Astrocyte (in vitro differentiated cells and primary cell): ENCODE measurements at regions not wholly inside any gene's neighbourhood (a gene's known extent, or its start where the extent isn't known, plus 50 kb on each side); places are given as distances from the start of the nearest gene placed in this dataset.

Experiments
- EZH2 ChIP-seq: IDR thresholded peaks from 2 replicates; pipeline ENCODE4 v1.6.1; 2012; ENCODE audit warnings: mild to moderate bottlenecking, low read length, inconsistent platforms; ENCODE audit not compliant: insufficient read depth
- TF ChIP-seq, protein P1 (sequence below): IDR thresholded peaks from 2 replicates; pipeline ENCODE4 v1.5.1; 2011; ENCODE audit warnings: low read depth, mild to moderate bottlenecking, inconsistent platforms, low read length, moderate library complexity; ENCODE audit not compliant: insufficient read depth

DNA sequence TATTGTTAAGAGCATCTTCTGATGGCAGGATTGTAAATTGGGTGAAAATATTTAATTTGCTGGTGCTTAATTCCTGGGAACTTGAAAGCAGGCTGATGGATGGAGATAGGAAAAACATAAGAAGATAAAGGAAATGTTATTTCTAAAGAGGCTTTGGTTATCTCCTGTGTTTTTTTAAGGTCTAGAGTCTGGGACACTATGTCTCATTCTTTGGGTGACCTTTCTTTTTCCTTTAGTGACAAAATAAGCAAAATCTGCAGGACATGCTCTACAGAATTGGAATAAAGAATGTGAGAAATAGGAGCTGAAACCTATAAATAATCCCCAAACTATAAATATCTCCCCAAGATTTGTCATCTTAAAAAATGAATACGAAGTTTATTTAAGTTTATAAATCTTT is 241.7 kb downstream of the DSC3 start:
- TF ChIP-seq, protein P1, sequence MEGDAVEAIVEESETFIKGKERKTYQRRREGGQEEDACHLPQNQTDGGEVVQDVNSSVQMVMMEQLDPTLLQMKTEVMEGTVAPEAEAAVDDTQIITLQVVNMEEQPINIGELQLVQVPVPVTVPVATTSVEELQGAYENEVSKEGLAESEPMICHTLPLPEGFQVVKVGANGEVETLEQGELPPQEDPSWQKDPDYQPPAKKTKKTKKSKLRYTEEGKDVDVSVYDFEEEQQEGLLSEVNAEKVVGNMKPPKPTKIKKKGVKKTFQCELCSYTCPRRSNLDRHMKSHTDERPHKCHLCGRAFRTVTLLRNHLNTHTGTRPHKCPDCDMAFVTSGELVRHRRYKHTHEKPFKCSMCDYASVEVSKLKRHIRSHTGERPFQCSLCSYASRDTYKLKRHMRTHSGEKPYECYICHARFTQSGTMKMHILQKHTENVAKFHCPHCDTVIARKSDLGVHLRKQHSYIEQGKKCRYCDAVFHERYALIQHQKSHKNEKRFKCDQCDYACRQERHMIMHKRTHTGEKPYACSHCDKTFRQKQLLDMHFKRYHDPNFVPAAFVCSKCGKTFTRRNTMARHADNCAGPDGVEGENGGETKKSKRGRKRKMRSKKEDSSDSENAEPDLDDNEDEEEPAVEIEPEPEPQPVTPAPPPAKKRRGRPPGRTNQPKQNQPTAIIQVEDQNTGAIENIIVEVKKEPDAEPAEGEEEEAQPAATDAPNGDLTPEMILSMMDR, result no peak
- TF ChIP-seq EZH2, result no peak
